ENCODE measurements at regions not wholly inside any gene's neighbourhood (a gene's known extent, or its start where the extent isn't known, plus 50 kb on each side); places are given as distances from the start of the nearest gene placed in this dataset.

- Mint-ChIP-seq H3K9me3 (no peaks in the 10 kb centered on the region), H3K27me3 (ENCODE audit: insufficient read depth) (peaks cover 7% of the 10 kb centered on the region), H3K36me3 (ENCODE audit: low read depth) (no peaks in the 10 kb centered on the region), H3K4me1 (ENCODE audit: low read depth) (no peaks in the 10 kb centered on the region), H3K4me3 (no peak overlapping the region), H3K27ac (no peak overlapping the region)
- intact Hi-C loops (cut with micrococcal nuclease), result no loop called here
- DNase-seq (ENCODE audit: low spot score), result no peak
Observed at GRCh38 chr5:133696006-133696584, 83.8 kb upstream of the FSTL4 start.

- Mint-ChIP-seq H3K4me3 (no peak overlapping the region), H3K27me3 (ENCODE audit: insufficient read depth) (peaks cover 15% of the 10 kb centered on the region), H3K27ac (no peak overlapping the region), H3K4me1 (ENCODE audit: low read depth) (no peaks in the 10 kb centered on the region), H3K36me3 (ENCODE audit: low read depth) (no peaks in the 10 kb centered on the region), H3K9me3 (no peaks in the 10 kb centered on the region)
- DNase-seq (ENCODE audit: low spot score), result no peak
- intact Hi-C loops (cut with micrococcal nuclease), result no loop called here
Observed at GRCh38 chr5:133694181-133694831, 82.0 kb upstream of the FSTL4 start.

- intact Hi-C loops (cut with micrococcal nuclease), result no loop called here
- H3K27me3 Mint-ChIP-seq (ENCODE audit: insufficient read depth), result peaks cover 16% of the 10 kb centered on the region
Observed at GRCh38 chr5:133691448-133691847, 79.1 kb upstream of the FSTL4 start.

GRCh38 chr5:133690746-133691145, 78.4 kb upstream of the FSTL4 start:
- intact Hi-C loops (cut with micrococcal nuclease), result no loop called here
- H3K4me3 Mint-ChIP-seq, result no peak overlapping the region
- H3K4me1 Mint-ChIP-seq (ENCODE audit: low read depth), result no peaks in the 10 kb centered on the region
- no peaks in the 10 kb centered on the region for H3K9me3 Mint-ChIP-seq
- no peak overlapping the region for H3K27ac Mint-ChIP-seq
- DNase-seq (ENCODE audit: low spot score), result no peak
- H3K36me3 Mint-ChIP-seq (ENCODE audit: low read depth), result no peaks in the 10 kb centered on the region
- peaks cover 19% of the 10 kb centered on the region for H3K27me3 Mint-ChIP-seq (ENCODE audit: insufficient read depth)

More at GRCh38 chr5:133691448-133691847, 79.1 kb upstream of the FSTL4 start:
- Mint-ChIP-seq H3K36me3 (ENCODE audit: low read depth) (no peaks in the 10 kb centered on the region), H3K4me3 (no peak overlapping the region), H3K27ac (no peak overlapping the region), H3K4me1 (ENCODE audit: low read depth) (no peaks in the 10 kb centered on the region), H3K9me3 (no peaks in the 10 kb centered on the region)
- no peak for DNase-seq (ENCODE audit: low spot score)

DNA sequence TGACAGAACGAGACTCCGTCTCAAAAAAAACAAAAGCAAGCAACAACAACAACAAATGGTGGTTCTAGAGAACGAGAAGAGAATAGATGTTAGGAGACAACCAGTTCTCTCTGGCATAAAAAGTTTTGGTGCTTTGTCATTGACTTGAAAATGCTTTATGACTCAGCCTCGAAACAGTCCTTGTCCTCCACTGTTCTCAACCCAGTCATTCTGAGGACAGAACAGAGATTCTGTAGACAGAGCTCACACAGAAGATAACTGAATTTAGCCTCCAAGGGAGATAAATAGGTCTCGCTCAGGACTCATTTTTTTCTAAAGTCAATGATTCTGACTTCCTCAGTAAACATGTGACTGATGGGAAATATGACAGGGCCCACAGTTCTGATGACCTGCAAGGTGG, 76.0 kb upstream of the FSTL4 start:
- H3K4me1 Mint-ChIP-seq (ENCODE audit: low read depth), result no peaks in the 10 kb centered on the region
- H3K27me3 Mint-ChIP-seq (ENCODE audit: insufficient read depth), result peaks cover 27% of the 10 kb centered on the region
- intact Hi-C loops (cut with micrococcal nuclease), result no loop called here
- H3K36me3 Mint-ChIP-seq (ENCODE audit: low read depth), result no peaks in the 10 kb centered on the region
- DNase-seq (ENCODE audit: low spot score), result no peak
- H3K4me3 Mint-ChIP-seq, result no peak overlapping the region
- no peaks in the 10 kb centered on the region for H3K9me3 Mint-ChIP-seq
- H3K27ac Mint-ChIP-seq, result no peak overlapping the region

- intact Hi-C loops (cut with micrococcal nuclease), result no loop called here
- Mint-ChIP-seq H3K4me3 (no peak overlapping the region), H3K36me3 (ENCODE audit: low read depth) (no peaks in the 10 kb centered on the region), H3K4me1 (ENCODE audit: low read depth) (no peaks in the 10 kb centered on the region), H3K27me3 (ENCODE audit: insufficient read depth) (peaks cover 24% of the 10 kb centered on the region), H3K9me3 (no peaks in the 10 kb centered on the region), H3K27ac (no peak overlapping the region)
- no peak for DNase-seq (ENCODE audit: low spot score)
Observed at GRCh38 chr5:133687212-133688061, 75.1 kb upstream of the FSTL4 start.

DNA sequence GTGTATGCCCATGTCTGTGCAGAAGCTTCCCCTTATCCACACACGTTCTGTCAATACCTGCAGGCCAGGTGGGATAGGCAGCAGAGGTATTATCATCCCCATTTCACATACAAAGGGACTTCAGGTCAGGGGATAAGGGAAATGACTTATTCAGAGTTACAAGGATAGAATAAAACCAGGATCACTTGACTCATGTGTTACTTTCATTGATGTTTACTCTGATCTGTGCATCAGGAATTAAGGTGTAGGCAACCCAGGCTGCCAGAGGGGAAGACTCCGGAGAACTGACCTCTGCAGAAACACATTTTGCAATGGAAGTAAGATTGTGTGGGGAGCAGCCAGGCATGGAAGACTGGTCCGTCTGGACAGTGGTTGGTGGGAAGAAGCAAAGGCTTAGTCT, 74.2 kb upstream of the FSTL4 start:
- H3K9me3 Mint-ChIP-seq, result no peaks in the 10 kb centered on the region
- DNase-seq (ENCODE audit: low spot score), result no peak
- H3K4me1 Mint-ChIP-seq (ENCODE audit: low read depth), result no peaks in the 10 kb centered on the region
- intact Hi-C loops (cut with micrococcal nuclease), result no loop called here
- H3K4me3 Mint-ChIP-seq, result no peak overlapping the region
- H3K27me3 Mint-ChIP-seq (ENCODE audit: insufficient read depth), result peaks cover 22% of the 10 kb centered on the region
- no peak overlapping the region for H3K27ac Mint-ChIP-seq
- H3K36me3 Mint-ChIP-seq (ENCODE audit: low read depth), result no peaks in the 10 kb centered on the region

GRCh38 chr5:133685402-133686018, 73.2 kb upstream of the FSTL4 start:
- no peak overlapping the region for H3K27ac Mint-ChIP-seq
- intact Hi-C loops (cut with micrococcal nuclease), result no loop called here
- H3K9me3 Mint-ChIP-seq, result no peaks in the 10 kb centered on the region
- no peak for DNase-seq (ENCODE audit: low spot score)
- H3K27me3 Mint-ChIP-seq (ENCODE audit: insufficient read depth), result peaks cover 16% of the 10 kb centered on the region
- no peaks in the 10 kb centered on the region for H3K36me3 Mint-ChIP-seq (ENCODE audit: low read depth)
- H3K4me3 Mint-ChIP-seq, result no peak overlapping the region
- no peaks in the 10 kb centered on the region for H3K4me1 Mint-ChIP-seq (ENCODE audit: low read depth)

GRCh38 chr5:133683646-133684596, 71.6 kb upstream of the FSTL4 start:
- peaks cover 12% of the 10 kb centered on the region for H3K27me3 Mint-ChIP-seq (ENCODE audit: insufficient read depth)
- intact Hi-C loops (cut with micrococcal nuclease), result no loop called here

DNA sequence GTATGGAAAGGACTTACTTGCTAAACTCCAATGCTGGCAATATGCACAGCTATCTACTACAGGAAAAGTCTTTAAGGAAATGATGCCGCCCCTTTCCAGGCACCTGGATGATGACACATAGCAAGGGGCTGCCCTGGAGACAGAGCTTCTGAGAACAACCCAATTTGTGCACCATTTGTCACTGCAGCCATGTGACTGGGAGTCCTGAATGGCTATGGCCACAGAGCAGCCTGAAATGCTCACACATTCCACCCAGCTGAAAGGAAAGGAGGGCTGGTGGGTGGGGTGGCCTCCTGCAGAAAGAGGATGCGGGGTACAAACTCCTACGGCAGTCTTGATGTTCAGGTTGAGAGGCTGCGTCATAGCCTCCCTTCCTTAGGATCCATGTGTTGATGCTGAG, 70.1 kb upstream of the FSTL4 start:
- Mint-ChIP-seq H3K9me3 (no peaks in the 10 kb centered on the region), H3K4me3 (no peak overlapping the region), H3K4me1 (ENCODE audit: low read depth) (no peaks in the 10 kb centered on the region), H3K36me3 (ENCODE audit: low read depth) (no peaks in the 10 kb centered on the region), H3K27ac (no peak overlapping the region), H3K27me3 (ENCODE audit: insufficient read depth) (peaks cover 12% of the 10 kb centered on the region)
- no peak for DNase-seq (ENCODE audit: low spot score)
- intact Hi-C loops (cut with micrococcal nuclease), result no loop called here

More at GRCh38 chr5:133683646-133684596, 71.6 kb upstream of the FSTL4 start:
- no peaks in the 10 kb centered on the region for H3K9me3 Mint-ChIP-seq
- DNase-seq (ENCODE audit: low spot score), result no peak
- no peak overlapping the region for H3K27ac Mint-ChIP-seq
- no peaks in the 10 kb centered on the region for H3K36me3 Mint-ChIP-seq (ENCODE audit: low read depth)
- H3K4me1 Mint-ChIP-seq (ENCODE audit: low read depth), result no peaks in the 10 kb centered on the region
- H3K4me3 Mint-ChIP-seq, result no peak overlapping the region

DNA sequence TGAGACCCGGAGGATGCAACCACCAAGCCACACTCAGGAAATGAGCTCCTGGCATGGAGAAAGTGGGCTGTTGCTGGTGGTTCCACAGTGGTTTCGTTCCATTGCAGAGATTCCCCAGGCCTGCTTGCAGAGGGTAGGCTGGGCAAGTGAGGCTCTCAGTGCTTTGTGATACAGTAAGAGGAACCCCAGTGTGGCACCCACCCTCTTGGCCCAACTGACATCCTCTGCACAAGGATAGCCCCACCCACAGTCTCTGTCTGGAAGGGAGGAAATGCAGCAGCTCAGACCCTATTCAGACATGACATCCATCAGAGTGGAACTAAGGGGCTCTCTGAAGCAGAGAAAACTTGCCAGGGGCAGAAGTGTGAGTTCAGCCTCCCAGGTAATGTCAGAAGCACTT, 69.6 kb upstream of the FSTL4 start:
- intact Hi-C loops (cut with micrococcal nuclease), result no loop called here
- Mint-ChIP-seq H3K36me3 (ENCODE audit: low read depth) (no peaks in the 10 kb centered on the region), H3K27ac (no peak overlapping the region), H3K4me1 (ENCODE audit: low read depth) (no peaks in the 10 kb centered on the region), H3K9me3 (no peaks in the 10 kb centered on the region), H3K4me3 (no peak overlapping the region), H3K27me3 (ENCODE audit: insufficient read depth) (peaks cover 12% of the 10 kb centered on the region)
- no peak for DNase-seq (ENCODE audit: low spot score)

DNA sequence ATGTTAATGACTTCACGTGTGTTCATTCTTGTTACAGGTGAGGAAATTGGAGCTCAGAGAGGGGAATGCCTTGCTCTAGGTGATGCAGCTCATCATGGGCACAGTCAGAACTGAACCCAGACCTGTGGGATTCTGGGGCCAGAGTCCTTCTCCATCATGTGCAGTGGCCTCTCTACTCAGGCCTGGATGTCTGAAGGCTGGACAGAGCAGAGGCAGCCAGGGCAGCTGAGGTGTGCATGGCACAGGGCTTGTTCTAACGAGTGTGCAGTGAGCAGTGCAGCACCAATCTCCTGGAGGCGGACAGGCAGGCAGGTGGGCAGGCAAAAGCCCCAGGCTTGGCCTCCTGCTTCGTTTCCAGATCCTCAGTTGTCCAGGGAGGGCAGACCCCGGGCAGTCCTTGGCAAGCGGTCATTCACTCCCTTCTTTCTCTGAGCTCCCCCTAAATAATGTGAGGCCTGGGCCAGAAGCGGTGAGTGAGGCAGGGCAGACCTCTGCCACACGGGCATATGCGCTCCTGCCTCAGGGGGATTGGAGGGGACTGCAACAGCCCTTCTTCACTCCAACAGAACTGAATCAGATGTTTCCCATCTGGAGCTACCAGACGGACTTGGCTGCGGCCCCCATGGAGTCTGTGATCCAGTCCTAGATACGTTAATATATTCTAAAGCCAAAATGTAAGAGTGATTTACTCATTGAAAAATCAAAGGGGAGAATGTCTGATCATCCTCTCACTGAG, 68.7 kb upstream of the FSTL4 start:
- no peak for DNase-seq (ENCODE audit: low spot score)
- intact Hi-C loops (cut with micrococcal nuclease), result no loop called here
- H3K36me3 Mint-ChIP-seq (ENCODE audit: low read depth), result no peaks in the 10 kb centered on the region
- no peaks in the 10 kb centered on the region for H3K9me3 Mint-ChIP-seq
- H3K27me3 Mint-ChIP-seq (ENCODE audit: insufficient read depth), result peaks cover 15% of the 10 kb centered on the region
- no peak overlapping the region for H3K4me3 Mint-ChIP-seq
- no peak overlapping the region for H3K27ac Mint-ChIP-seq
- no peaks in the 10 kb centered on the region for H3K4me1 Mint-ChIP-seq (ENCODE audit: low read depth)

Data from activated T-helper 1 cell treated with anti-CD3 and anti-CD28 coated beads, Interleukin-12 subunit alpha, Interleukin-12 subunit beta, Interleukin-2, Interleukin-4 antibody, amounts not matched to agents 30 ng/mL and 10 ng/mL and 1 ng/mL, durations not matched to agents 14 hours and 24 hours and 36 hours (primary cell).